ENCODE measurements at regions not wholly inside any gene's neighbourhood (a gene's known extent, or its start where the extent isn't known, plus 50 kb on each side); places are given as distances from the start of the nearest gene placed in this dataset.

GRCh38 chr12:92562063-92562734, 140.6 kb upstream of the PLEKHG7 start:
- no peak overlapping the region for H3K27ac ChIP-seq (ENCODE audit: low read depth in 1 of 2, low read length in 1 of 2)
- H3K9me3 ChIP-seq (ENCODE audit: control insufficient read depth in 2 of 2, insufficient read depth in 1 of 2, low read length in 1 of 2) = no peaks in the 10 kb centered on the region
- H3K27me3 ChIP-seq (ENCODE audit: control insufficient read depth in 2 of 2, insufficient read depth in 1 of 2, low read length in 1 of 2) = no peaks in the 10 kb centered on the region
- H3K4me3 ChIP-seq (ENCODE audit: low read length in 2 of 2) = no peak overlapping the region
- H3K36me3 ChIP-seq (ENCODE audit: control insufficient read depth in 2 of 2, insufficient read depth in 2 of 2, low read length in 1 of 2) = no peaks in the 10 kb centered on the region
- DNase-seq (ENCODE audit: low read depth in 6 of 9, low spot score in 9 of 9) = no peak
- H3K4me1 ChIP-seq (ENCODE audit: control insufficient read depth in 2 of 2, insufficient read depth in 2 of 2, low read length in 2 of 2) = peaks cover 1 to 2% of the 10 kb centered on the region in 2 donors
- WGBS = 82% methylated on average over 3 of the region's 3 CpGs

GRCh38 chr12:92561543-92561899, 141.3 kb upstream of the PLEKHG7 start:
- 93% methylated on average over 3 of the region's 3 CpGs for WGBS
- no peak for DNase-seq (ENCODE audit: low read depth in 6 of 9, low spot score in 9 of 9)
- Histone ChIP-seq H3K27ac (ENCODE audit: low read depth in 1 of 2, low read length in 1 of 2) (no peak overlapping the region), H3K4me3 (ENCODE audit: low read length in 2 of 2) (no peak overlapping the region), H3K36me3 (ENCODE audit: control insufficient read depth in 2 of 2, insufficient read depth in 2 of 2, low read length in 1 of 2) (no peaks in the 10 kb centered on the region), H3K4me1 (ENCODE audit: control insufficient read depth in 2 of 2, insufficient read depth in 2 of 2, low read length in 2 of 2) (peaks cover 8 to 9% of the 10 kb centered on the region in 2 donors), H3K9me3 (ENCODE audit: control insufficient read depth in 2 of 2, insufficient read depth in 1 of 2, low read length in 1 of 2) (no peaks in the 10 kb centered on the region), H3K27me3 (ENCODE audit: control insufficient read depth in 2 of 2, insufficient read depth in 1 of 2, low read length in 1 of 2) (no peaks in the 10 kb centered on the region)

GRCh38 chr12:92560713-92561542, 141.9 kb upstream of the PLEKHG7 start:
- H3K36me3 ChIP-seq (ENCODE audit: control insufficient read depth in 2 of 2, insufficient read depth in 2 of 2, low read length in 1 of 2) = no peaks in the 10 kb centered on the region
- WGBS = 89% methylated on average over 6 of the region's 6 CpGs
- no peaks in the 10 kb centered on the region for H3K27me3 ChIP-seq (ENCODE audit: control insufficient read depth in 2 of 2, insufficient read depth in 1 of 2, low read length in 1 of 2)
- no peak overlapping the region for H3K27ac ChIP-seq (ENCODE audit: low read depth in 1 of 2, low read length in 1 of 2)
- no peak overlapping the region for H3K4me3 ChIP-seq (ENCODE audit: low read length in 2 of 2)
- DNase-seq (ENCODE audit: low read depth in 6 of 9, low spot score in 9 of 9) = no peak
- peaks cover 12 to 13% of the 10 kb centered on the region in 2 donors for H3K4me1 ChIP-seq (ENCODE audit: control insufficient read depth in 2 of 2, insufficient read depth in 2 of 2, low read length in 2 of 2)
- no peaks in the 10 kb centered on the region for H3K9me3 ChIP-seq (ENCODE audit: control insufficient read depth in 2 of 2, insufficient read depth in 1 of 2, low read length in 1 of 2)

- H3K4me3 ChIP-seq (ENCODE audit: low read length in 2 of 2) = no peak overlapping the region
- WGBS = 98% methylated on average over 2 of the region's 2 CpGs
- DNase-seq (ENCODE audit: low read depth in 6 of 9, low spot score in 9 of 9) = no peak
- no peak overlapping the region for H3K27ac ChIP-seq (ENCODE audit: low read depth in 1 of 2, low read length in 1 of 2)
- H3K36me3 ChIP-seq (ENCODE audit: control insufficient read depth in 2 of 2, insufficient read depth in 2 of 2, low read length in 1 of 2) = no peaks in the 10 kb centered on the region
- peaks cover 12 to 22% of the 10 kb centered on the region in 2 donors for H3K4me1 ChIP-seq (ENCODE audit: control insufficient read depth in 2 of 2, insufficient read depth in 2 of 2, low read length in 2 of 2)
- no peaks in the 10 kb centered on the region for H3K27me3 ChIP-seq (ENCODE audit: control insufficient read depth in 2 of 2, insufficient read depth in 1 of 2, low read length in 1 of 2)
- no peaks in the 10 kb centered on the region for H3K9me3 ChIP-seq (ENCODE audit: control insufficient read depth in 2 of 2, insufficient read depth in 1 of 2, low read length in 1 of 2)
Observed at GRCh38 chr12:92558806-92559205, 144.0 kb upstream of the PLEKHG7 start.

GRCh38 chr12:92558215-92558773, 144.5 kb upstream of the PLEKHG7 start:
- Histone ChIP-seq H3K36me3 (ENCODE audit: control insufficient read depth in 2 of 2, insufficient read depth in 2 of 2, low read length in 1 of 2) (no peaks in the 10 kb centered on the region), H3K27me3 (ENCODE audit: control insufficient read depth in 2 of 2, insufficient read depth in 1 of 2, low read length in 1 of 2) (no peaks in the 10 kb centered on the region), H3K9me3 (ENCODE audit: control insufficient read depth in 2 of 2, insufficient read depth in 1 of 2, low read length in 1 of 2) (no peaks in the 10 kb centered on the region), H3K4me3 (ENCODE audit: low read length in 2 of 2) (no peak overlapping the region), H3K4me1 (ENCODE audit: control insufficient read depth in 2 of 2, insufficient read depth in 2 of 2, low read length in 2 of 2) (peaks cover 12 to 22% of the 10 kb centered on the region in 2 donors), H3K27ac (ENCODE audit: low read depth in 1 of 2, low read length in 1 of 2) (no peak overlapping the region)
- WGBS = 99% methylated on average over 1 of the region's 1 CpG
- DNase-seq (ENCODE audit: low read depth in 6 of 9, low spot score in 9 of 9) = no peak

GRCh38 chr12:92557422-92557724, 145.4 kb upstream of the PLEKHG7 start:
- Histone ChIP-seq H3K27ac (ENCODE audit: low read depth in 1 of 2, low read length in 1 of 2) (peak overlapping the region in 1 of 2 donors; percentile 81), H3K36me3 (ENCODE audit: control insufficient read depth in 2 of 2, insufficient read depth in 2 of 2, low read length in 1 of 2) (no peaks in the 10 kb centered on the region), H3K9me3 (ENCODE audit: control insufficient read depth in 2 of 2, insufficient read depth in 1 of 2, low read length in 1 of 2) (no peaks in the 10 kb centered on the region), H3K27me3 (ENCODE audit: control insufficient read depth in 2 of 2, insufficient read depth in 1 of 2, low read length in 1 of 2) (no peaks in the 10 kb centered on the region), H3K4me3 (ENCODE audit: low read length in 2 of 2) (no peak overlapping the region), H3K4me1 (ENCODE audit: control insufficient read depth in 2 of 2, insufficient read depth in 2 of 2, low read length in 2 of 2) (peaks cover 12 to 28% of the 10 kb centered on the region in 2 donors)
- DNase-seq (ENCODE audit: low read depth in 6 of 9, low spot score in 9 of 9) = no peak
- WGBS = 96% methylated on average over 2 of the region's 2 CpGs

- no peaks in the 10 kb centered on the region for H3K9me3 ChIP-seq (ENCODE audit: control insufficient read depth in 2 of 2, insufficient read depth in 1 of 2, low read length in 1 of 2)
- no peak overlapping the region for H3K4me3 ChIP-seq (ENCODE audit: low read length in 2 of 2)
- H3K27me3 ChIP-seq (ENCODE audit: control insufficient read depth in 2 of 2, insufficient read depth in 1 of 2, low read length in 1 of 2) = no peaks in the 10 kb centered on the region
- peak in 4 of 9 donors; percentile 26 to 61 (median 32) for DNase-seq (ENCODE audit: low read depth in 6 of 9, low spot score in 9 of 9)
- H3K36me3 ChIP-seq (ENCODE audit: control insufficient read depth in 2 of 2, insufficient read depth in 2 of 2, low read length in 1 of 2) = no peaks in the 10 kb centered on the region
- WGBS = 88% methylated on average over 9 of the region's 9 CpGs
- peak overlapping the region; percentile 38 to 81 for H3K27ac ChIP-seq (ENCODE audit: low read depth in 1 of 2, low read length in 1 of 2)
- H3K4me1 ChIP-seq (ENCODE audit: control insufficient read depth in 2 of 2, insufficient read depth in 2 of 2, low read length in 2 of 2) = peaks cover 12 to 33% of the 10 kb centered on the region in 2 donors
Observed at GRCh38 chr12:92556637-92557421, 146.0 kb upstream of the PLEKHG7 start.

- Histone ChIP-seq H3K27me3 (ENCODE audit: control insufficient read depth in 2 of 2, insufficient read depth in 1 of 2, low read length in 1 of 2) (no peaks in the 10 kb centered on the region), H3K9me3 (ENCODE audit: control insufficient read depth in 2 of 2, insufficient read depth in 1 of 2, low read length in 1 of 2) (no peaks in the 10 kb centered on the region), H3K27ac (ENCODE audit: low read depth in 1 of 2, low read length in 1 of 2) (peak overlapping the region; percentile 9 to 81), H3K36me3 (ENCODE audit: control insufficient read depth in 2 of 2, insufficient read depth in 2 of 2, low read length in 1 of 2) (no peaks in the 10 kb centered on the region), H3K4me3 (ENCODE audit: low read length in 2 of 2) (no peak overlapping the region), H3K4me1 (ENCODE audit: control insufficient read depth in 2 of 2, insufficient read depth in 2 of 2, low read length in 2 of 2) (peaks cover 12 to 40% of the 10 kb centered on the region in 2 donors)
- 16% methylated on average over 1 of the region's 1 CpG for WGBS
- DNase-seq (ENCODE audit: low read depth in 6 of 9, low spot score in 9 of 9) = peak in 5 of 9 donors; percentile 22 to 66 (median 30)
Observed at GRCh38 chr12:92556141-92556540, 146.6 kb upstream of the PLEKHG7 start.

All from thymus (tissue), 11 donors.